H1 (cell line): ENCODE measurements at regions not wholly inside any gene's neighbourhood (a gene's known extent, or its start where the extent isn't known, plus 50 kb on each side); places are given as distances from the start of the nearest gene placed in this dataset.

Experiments
- CTCF ChIA-PET: fragments of 300-600 bp; sonication (Branson Sonifier 250); formaldehyde crosslinking; loops from one replicate; lab custom pipeline; 2021; ENCODE audit not compliant: partially characterized antibody; lab: Charles Lee
- POLR2A ChIA-PET: fragments of 300-600 bp; sonication (Branson Sonifier 250); formaldehyde crosslinking; loops from one replicate; lab custom pipeline; 2021; ENCODE audit warnings: inconsistent platforms; ENCODE audit not compliant: partially characterized antibody; lab: Charles Lee
- DNase-seq, 2 experiments: peaks; one replicate each; pipeline versions ENCODE4 v3.0.0 to v3.0.0-alpha.2; 2010 to 2022; ENCODE audit warnings: low spot score in 2 of 2, low read depth in 1 of 2, mixed read lengths in 1 of 2
- FAIRE-seq: peaks from 2 replicates; lab custom pipeline; 2011; peaks lifted over from hg19 to GRCh38; lab: Jason Lieb, UNC
- H2AFZ ChIP-seq: 2 replicates; pipeline ENCODE4 v1.8.1; 2012; ENCODE audit warnings: low read length, inconsistent platforms
- H2AK5ac ChIP-seq: 2 replicates; pipeline ENCODE4 v1.6.1; 2013; ENCODE audit warnings: low read depth, low read length
- H2BK120ac ChIP-seq: replicated peaks from 2 replicates; pipeline ENCODE3; 2013; ENCODE audit warnings: low read depth, low read length, inconsistent platforms
- H2BK12ac ChIP-seq: 2 replicates; pipeline ENCODE4 v1.6.1; 2013; ENCODE audit warnings: low read depth, low read length
- H2BK15ac ChIP-seq: 2 replicates; pipeline ENCODE4 v1.6.1; 2013; ENCODE audit warnings: low read length
- H2BK20ac ChIP-seq: 2 replicates; pipeline ENCODE4 v1.6.1; 2013; ENCODE audit warnings: low read length
- H2BK5ac ChIP-seq: 2 replicates; pipeline ENCODE4 v1.6.1; 2013; ENCODE audit warnings: low read depth, low read length
- H3K14ac ChIP-seq: 2 replicates; pipeline ENCODE4 v1.6.1; 2013; ENCODE audit warnings: inconsistent platforms; ENCODE audit not compliant: insufficient read length
- H3K18ac ChIP-seq: 2 replicates; pipeline ENCODE4 v1.6.1; 2013; ENCODE audit warnings: low read length; ENCODE audit errors: extremely low read depth
- H3K23ac ChIP-seq: 2 replicates; pipeline ENCODE4 v1.6.1; 2013; ENCODE audit warnings: inconsistent platforms; ENCODE audit not compliant: insufficient read length
- H3K23me2 ChIP-seq: 2 replicates; pipeline ENCODE4 v1.6.1; 2013; ENCODE audit warnings: low read depth, low read length
- H3K27ac ChIP-seq: 2 replicates; pipeline ENCODE4 v1.6.1; 2011; ENCODE audit warnings: low read depth, low read length, inconsistent platforms
- H3K27me3 ChIP-seq, 4 experiments: replicated peaks in 1 of 4; 1 replicate in 1 of 4; 2 replicates in 3 of 4; pipeline versions ENCODE4 v1.6.1 to v1.8.1; 2011 to 2013; ENCODE audit warnings: low read length in 3 of 4, mild to moderate bottlenecking in 3 of 4, inconsistent platforms in 2 of 4, mixed read lengths in 2 of 4, moderate library complexity in 1 of 4; ENCODE audit not compliant: control insufficient read depth in 3 of 4, insufficient read depth in 3 of 4; ENCODE audit errors: extremely low read depth in 1 of 4
- H3K36me3 ChIP-seq, 4 experiments: 2 replicates each; pipeline versions ENCODE4 v1.6.1 to v1.8.1; 2011 to 2013; ENCODE audit warnings: mild to moderate bottlenecking in 4 of 4, low read length in 3 of 4, moderate library complexity in 2 of 4, control low read depth in 1 of 4, inconsistent platforms in 1 of 4; ENCODE audit not compliant: insufficient read depth in 4 of 4, control insufficient read depth in 2 of 4
- H3K4ac ChIP-seq: replicated peaks from 2 replicates; pipeline ENCODE3; 2013; ENCODE audit warnings: low read length, low read depth, mixed read lengths, inconsistent platforms; ENCODE audit not compliant: insufficient read length
- H3K4me1 ChIP-seq, 4 experiments: replicated peaks in 1 of 4; 1 replicate in 1 of 4; 2 replicates in 3 of 4; pipeline versions ENCODE4 v1.6.1 to v1.8.1; 2011 to 2013; ENCODE audit warnings: low read length in 3 of 4, inconsistent platforms in 2 of 4, mixed read lengths in 1 of 4; ENCODE audit not compliant: insufficient read depth in 4 of 4, control insufficient read depth in 3 of 4
- H3K4me2 ChIP-seq, 2 experiments: 2 replicates each; pipeline versions ENCODE4 v1.6.1 to v1.8.1; 2011 to 2013; ENCODE audit warnings: low read depth in 2 of 2, low read length in 2 of 2, control low read depth in 1 of 2, inconsistent platforms in 1 of 2, mild to moderate bottlenecking in 1 of 2; ENCODE audit not compliant: insufficient read depth in 1 of 2
- H3K4me3 ChIP-seq, 4 experiments: fragments of 200-600, 300-600 bp in 1 of 4; sonication (generic), shearing (Covaris generic), sonication (Bioruptor Twin) in 1 of 4; 2 replicates each; pipeline versions ENCODE4 v1.5.1 to v1.8.1; 2011 to 2016; ENCODE audit warnings: low read length in 4 of 4, low read depth in 3 of 4, control low read depth in 2 of 4, inconsistent platforms in 2 of 4, mild to moderate bottlenecking in 2 of 4, mixed read lengths in 1 of 4, moderate library complexity in 1 of 4; ENCODE audit not compliant: insufficient read depth in 2 of 4; ENCODE audit errors: extremely low read depth in 1 of 4
- H3K56ac ChIP-seq: replicated peaks from 2 replicates; pipeline ENCODE3; 2013; ENCODE audit warnings: low read depth, mild to moderate bottlenecking, mixed read lengths, low read length, inconsistent platforms; ENCODE audit not compliant: insufficient read length
- H3K79me1 ChIP-seq: 2 replicates; pipeline ENCODE4 v1.6.1; 2013; ENCODE audit warnings: low read depth, low read length, control low read depth
- H3K79me2 ChIP-seq, 2 experiments: 2 replicates each; pipeline versions ENCODE4 v1.6.1 to v1.8.1; 2012 to 2013; ENCODE audit warnings: low read length in 2 of 2, mild to moderate bottlenecking in 2 of 2, inconsistent platforms in 1 of 2; ENCODE audit not compliant: insufficient read depth in 2 of 2, control insufficient read depth in 1 of 2
- H3K9ac ChIP-seq, 4 experiments: replicated peaks in 1 of 4; 1 replicate in 1 of 4; 2 replicates in 3 of 4; pipeline versions ENCODE4 v1.6.1 to v1.8.1; 2011 to 2013; ENCODE audit warnings: low read depth in 3 of 4, low read length in 3 of 4, control low read depth in 2 of 4, mild to moderate bottlenecking in 2 of 4, moderate library complexity in 2 of 4, inconsistent platforms in 1 of 4; ENCODE audit errors: extremely low read depth in 1 of 4
- H3K9me3 ChIP-seq, 2 experiments: 2 replicates each; pipeline versions ENCODE4 v1.6.1 to v1.8.1; 2012 to 2013; ENCODE audit warnings: mild to moderate bottlenecking in 2 of 2, moderate library complexity in 2 of 2, control low read depth in 1 of 2, inconsistent platforms in 1 of 2, low read depth in 1 of 2, low read length in 1 of 2, mixed read lengths in 1 of 2; ENCODE audit not compliant: insufficient read depth in 2 of 2
- H4K20me1 ChIP-seq, 2 experiments: replicated peaks in 1 of 2; 2 replicates each; pipeline versions ENCODE3 to v1.8.1; 2011 to 2013; ENCODE audit warnings: inconsistent platforms in 2 of 2, low read length in 2 of 2, mild to moderate bottlenecking in 1 of 2; ENCODE audit not compliant: insufficient read depth in 2 of 2, control insufficient read depth in 1 of 2
- H4K5ac ChIP-seq: 2 replicates; pipeline ENCODE4 v1.6.1; 2013; ENCODE audit warnings: low read length, low read depth, mixed read lengths, inconsistent platforms; ENCODE audit not compliant: insufficient read length
- H4K8ac ChIP-seq: 2 replicates; pipeline ENCODE4 v1.8.0; 2013; ENCODE audit warnings: mild to moderate bottlenecking, moderate library complexity, low read length, inconsistent platforms; ENCODE audit not compliant: insufficient read depth; ENCODE audit errors: extremely low read depth
- H4K91ac ChIP-seq: replicated peaks from 2 replicates; pipeline ENCODE3; 2013; ENCODE audit warnings: low read length, mixed read lengths, inconsistent platforms; ENCODE audit not compliant: insufficient read length
- BRCA1 ChIP-seq: IDR thresholded peaks from 2 replicates; pipeline ENCODE4 v1.6.1; 2012; ENCODE audit warnings: low read depth, low read length, improper control_type of control experiment
- EP300 ChIP-seq, 2 experiments: IDR thresholded peaks; 1 replicate in 1 of 2; 2 replicates in 1 of 2; pipeline ENCODE4 v1.6.1; 2011 to 2012; ENCODE audit warnings: low read depth in 2 of 2, low read length in 2 of 2, mild to moderate bottlenecking in 2 of 2, borderline replicate concordance in 1 of 2, inconsistent platforms in 1 of 2, moderate library complexity in 1 of 2
- HDAC6 ChIP-seq: IDR thresholded peaks from one replicate; pipeline ENCODE4 v1.7.1; 2012; ENCODE audit warnings: low read depth, mild to moderate bottlenecking, inconsistent platforms, low read length, moderate library complexity
- JUND ChIP-seq: IDR thresholded peaks from 2 replicates; pipeline ENCODE4 v1.6.1; 2011; ENCODE audit warnings: mild to moderate bottlenecking, improper control_type of control experiment, low read length
- WGBS, 2 experiments: shearing (Covaris generic) in 1 of 2; methylation state at CpG; one replicate each; pipeline versions ENCODE4 v1.1.6 to v1.1.7; 2013 to 2015; ENCODE audit warnings: low lambda C conversion rate in 2 of 2, mixed read lengths in 2 of 2, inconsistent platforms in 1 of 2, low coverage in 1 of 2, missing lambda C conversion rate in 1 of 2; ENCODE audit not compliant: insufficient replicate concordance in 2 of 2, insufficient coverage in 1 of 2, insufficient read length in 1 of 2; ENCODE audit errors: extremely low coverage in 1 of 2, missing lambda C conversion rate in 1 of 2; 5-methylcytosine and 5-hydroxymethylcytosine counted together

DNA sequence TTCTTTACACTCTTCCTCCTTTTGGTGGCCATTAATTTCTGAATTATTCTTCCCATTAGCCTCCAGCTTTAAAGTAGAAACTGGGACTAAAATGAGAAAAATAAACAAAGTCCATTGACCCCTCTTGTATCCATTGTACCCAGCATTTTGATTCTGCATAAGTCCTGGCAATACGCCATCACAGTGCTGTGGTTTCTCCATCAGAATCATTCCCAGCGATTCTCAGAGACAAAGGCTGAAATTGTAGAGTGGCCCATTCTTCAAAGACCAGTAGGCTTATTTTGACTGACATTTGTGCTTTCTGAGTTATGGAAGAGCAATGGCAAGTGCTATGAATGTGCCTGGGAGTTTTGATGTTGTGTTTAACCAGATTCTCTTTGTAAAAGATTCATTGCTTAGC is 199.3 kb upstream of the GALNT5 start:
- ChIA-PET POLR2A (no interaction called here), CTCF (interaction anchor here (1.2 kb wide), 1 partner anchor 125 kb away, joined by 4 read pairs; no protein-coding TSS in a partner anchor)
- H3K23me2 ChIP-seq = no peaks in the 10 kb centered on the region
- H3K4ac ChIP-seq = no peak overlapping the region
- no peak for TF ChIP-seq EP300 (IDR thresholded peaks at IDR 0.05; ENCODE audit: borderline replicate concordance in 1 of 2, low read depth in 2 of 2, low read length in 2 of 2)
- TF ChIP-seq BRCA1 = no peak
- TF ChIP-seq JUND = no peak
- no peak for TF ChIP-seq HDAC6
- no peak overlapping the region for H2BK5ac ChIP-seq
- H3K36me3 ChIP-seq = no peaks in the 10 kb centered on the region
- H2BK20ac ChIP-seq = no peak overlapping the region
- H4K20me1 ChIP-seq = no peaks in the 10 kb centered on the region
- no peak overlapping the region for H4K91ac ChIP-seq
- no peak overlapping the region for H2BK15ac ChIP-seq
- H3K79me1 ChIP-seq = no peaks in the 10 kb centered on the region
- no peak overlapping the region for H2AFZ ChIP-seq
- H2BK12ac ChIP-seq = no peak overlapping the region
- WGBS, 2 experiments = 85% methylated on average over 2 of the region's 2 CpGs; no CpG with 5 or more reads in 1 of the 2 experiments
- no peak overlapping the region for H3K14ac ChIP-seq
- no peak overlapping the region for H3K56ac ChIP-seq
- no peaks in the 10 kb centered on the region for H3K9me3 ChIP-seq
- H3K79me2 ChIP-seq = no peaks in the 10 kb centered on the region
- no peaks in the 10 kb centered on the region for H3K27me3 ChIP-seq
- no peaks in the 10 kb centered on the region for H3K4me1 ChIP-seq
- H3K4me3 ChIP-seq = no peak overlapping the region
- H3K27ac ChIP-seq = no peak overlapping the region
- no peak overlapping the region for H3K23ac ChIP-seq
- no peak overlapping the region for H4K5ac ChIP-seq
- no peak for DNase-seq
- FAIRE-seq = no peak
- H3K4me2 ChIP-seq = no peak overlapping the region
- no peak overlapping the region for H3K18ac ChIP-seq
- no peak overlapping the region for H4K8ac ChIP-seq
- H2BK120ac ChIP-seq = no peak overlapping the region
- H2AK5ac ChIP-seq = no peak overlapping the region
- no peak overlapping the region for H3K9ac ChIP-seq
